PC-9 (cell line): ENCODE measurements at regions not wholly inside any gene's neighbourhood (a gene's known extent, or its start where the extent isn't known, plus 50 kb on each side); places are given as distances from the start of the nearest gene placed in this dataset.

ENCODE experiments used
- CTCF ChIP-seq: fragments of 200-600 bp; sonication (generic); conservative IDR thresholded peaks from 2 replicates; pipeline ENCODE4 v1.6.1; 2017; ENCODE audit warnings: mixed run types, antibody characterized with exemption, mild to moderate bottlenecking, moderate library complexity
- EZH2 ChIP-seq: fragments of 200-600 bp; sonication (generic); IDR thresholded peaks from 2 replicates; pipeline ENCODE4 v1.8.0; 2017; ENCODE audit warnings: antibody characterized with exemption, low read depth

- no peak for TF ChIP-seq CTCF
- no peak for TF ChIP-seq EZH2
Observed at GRCh38 chr1:68677684-68678351, 180.9 kb upstream of the DEPDC1 start.
